MM.1S (cell line): ENCODE measurements at regions not wholly inside any gene's neighbourhood (a gene's known extent, or its start where the extent isn't known, plus 50 kb on each side); places are given as distances from the start of the nearest gene placed in this dataset.

Experiments used
- DNase-seq: peaks from one replicate; pipeline ENCODE4 v3.0.0-alpha.2; 2015
- H2AFZ ChIP-seq: fragments of 300-600 bp; sonication (generic); 2 replicates; pipeline ENCODE4 v1.6.0; 2016; ENCODE audit warnings: antibody characterized with exemption, low read length
- H3F3A ChIP-seq: fragments of 300-600 bp; sonication (generic); 2 replicates; pipeline ENCODE4 v1.6.1; 2016; ENCODE audit warnings: mild to moderate bottlenecking, antibody characterized with exemption, low read length, moderate library complexity, mixed read lengths; ENCODE audit not compliant: insufficient read depth
- H3K27ac ChIP-seq: fragments of 300-600 bp; sonication (generic); 2 replicates; pipeline ENCODE4 v1.5.1; 2016; ENCODE audit warnings: mild to moderate bottlenecking, low read length
- H3K27me3 ChIP-seq: fragments of 300-600 bp; sonication (generic); replicated peaks from 2 replicates; pipeline ENCODE4 v1.6.0; 2016; ENCODE audit warnings: low read length; ENCODE audit not compliant: insufficient read depth
- H3K36me3 ChIP-seq: fragments of 300-600 bp; sonication (generic); replicated peaks from 2 replicates; pipeline ENCODE4 v1.6.1; 2016; ENCODE audit warnings: mild to moderate bottlenecking, low read length, mixed read lengths; ENCODE audit not compliant: insufficient read depth
- H3K4me1 ChIP-seq: fragments of 300-600 bp; sonication (generic); 2 replicates; pipeline ENCODE4 v1.6.1; 2016; ENCODE audit warnings: low read length, mixed read lengths
- H3K4me2 ChIP-seq: fragments of 300-600 bp; sonication (generic); 2 replicates; pipeline ENCODE4 v1.6.0; 2016; ENCODE audit warnings: low read depth, low read length
- H3K4me3 ChIP-seq: fragments of 300-600 bp; sonication (generic); 2 replicates; pipeline ENCODE4 v1.5.1; 2016; ENCODE audit warnings: low read length, mixed read lengths
- H3K79me2 ChIP-seq: fragments of 300-600 bp; sonication (generic); 2 replicates; pipeline ENCODE4 v1.6.1; 2016; ENCODE audit warnings: mixed run types, low read length, mixed read lengths
- H3K9ac ChIP-seq: fragments of 300-600 bp; sonication (generic); 2 replicates; pipeline ENCODE4 v1.6.1; 2016; ENCODE audit warnings: low read length, mixed read lengths
- H3K9me2 ChIP-seq: fragments of 300-600 bp; sonication (generic); replicated peaks from 2 replicates; pipeline ENCODE4 v1.6.1; 2016; ENCODE audit warnings: mild to moderate bottlenecking, low read length, mixed read lengths; ENCODE audit not compliant: insufficient read depth
- H3K9me3 ChIP-seq: fragments of 300-600 bp; sonication (generic); replicated peaks from 2 replicates; pipeline ENCODE4 v1.6.1; 2016; ENCODE audit warnings: mild to moderate bottlenecking, low read length, mixed read lengths; ENCODE audit not compliant: insufficient read depth
- H4K20me1 ChIP-seq: fragments of 300-600 bp; sonication (generic); 2 replicates; pipeline ENCODE4 v1.6.1; 2016; ENCODE audit warnings: mild to moderate bottlenecking, low read length, moderate library complexity, mixed read lengths; ENCODE audit not compliant: insufficient read depth
- EZH2 ChIP-seq: fragments of 300-600 bp; sonication (generic); optimal IDR thresholded peaks from 2 replicates; pipeline ENCODE3; 2017; ENCODE audit warnings: low read depth, mild to moderate bottlenecking, antibody characterized with exemption, low read length, mixed read lengths
- EZH2phosphoT487 ChIP-seq: fragments of 300-600 bp; sonication (generic); IDR thresholded peaks from 2 replicates; pipeline ENCODE4 v1.6.1; 2018; ENCODE audit warnings: antibody characterized with exemption, low read length
- TF ChIP-seq, protein P1 (sequence below): fragments of 300-600 bp; sonication (generic); IDR thresholded peaks from 2 replicates; pipeline ENCODE4 v1.5.1; 2016; ENCODE audit warnings: antibody characterized with exemption, low read length, mixed read lengths

DNA sequence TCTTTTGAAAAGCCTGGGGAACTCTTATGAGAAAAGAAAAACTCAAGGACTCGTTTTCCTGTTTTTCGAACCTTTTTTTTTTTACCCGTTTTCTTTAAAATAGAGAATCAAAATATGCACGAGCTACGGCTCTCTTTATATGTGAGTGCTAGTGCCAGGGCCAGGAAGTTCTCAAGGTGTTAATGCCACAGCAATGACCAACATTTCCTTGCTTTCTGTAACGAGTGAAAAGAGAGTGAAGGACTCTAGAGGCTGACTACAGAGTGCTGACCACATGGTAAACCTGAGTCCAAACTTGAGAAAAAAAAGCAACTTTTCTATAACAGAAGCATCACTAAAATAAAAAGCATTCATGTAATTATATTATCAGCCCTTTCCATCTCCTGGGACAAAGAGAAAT, 102.2 kb upstream of the SLC28A3 start:
- Histone ChIP-seq H2AFZ (no peak overlapping the region), H3K4me3 (no peak overlapping the region), H3K27me3 (no peaks in the 10 kb centered on the region), H3K9ac (no peak overlapping the region), H3K4me2 (no peak overlapping the region), H3K27ac (no peak overlapping the region), H3K9me2 (no peaks in the 10 kb centered on the region), H4K20me1 (no peaks in the 10 kb centered on the region), H3K79me2 (no peaks in the 10 kb centered on the region), H3K4me1 (no peaks in the 10 kb centered on the region), H3F3A (no peaks in the 10 kb centered on the region), H3K9me3 (no peaks in the 10 kb centered on the region), H3K36me3 (no peaks in the 10 kb centered on the region)
- TF ChIP-seq EZH2phosphoT487 (no peak), EZH2 (no peak)
- TF ChIP-seq, protein P1, sequence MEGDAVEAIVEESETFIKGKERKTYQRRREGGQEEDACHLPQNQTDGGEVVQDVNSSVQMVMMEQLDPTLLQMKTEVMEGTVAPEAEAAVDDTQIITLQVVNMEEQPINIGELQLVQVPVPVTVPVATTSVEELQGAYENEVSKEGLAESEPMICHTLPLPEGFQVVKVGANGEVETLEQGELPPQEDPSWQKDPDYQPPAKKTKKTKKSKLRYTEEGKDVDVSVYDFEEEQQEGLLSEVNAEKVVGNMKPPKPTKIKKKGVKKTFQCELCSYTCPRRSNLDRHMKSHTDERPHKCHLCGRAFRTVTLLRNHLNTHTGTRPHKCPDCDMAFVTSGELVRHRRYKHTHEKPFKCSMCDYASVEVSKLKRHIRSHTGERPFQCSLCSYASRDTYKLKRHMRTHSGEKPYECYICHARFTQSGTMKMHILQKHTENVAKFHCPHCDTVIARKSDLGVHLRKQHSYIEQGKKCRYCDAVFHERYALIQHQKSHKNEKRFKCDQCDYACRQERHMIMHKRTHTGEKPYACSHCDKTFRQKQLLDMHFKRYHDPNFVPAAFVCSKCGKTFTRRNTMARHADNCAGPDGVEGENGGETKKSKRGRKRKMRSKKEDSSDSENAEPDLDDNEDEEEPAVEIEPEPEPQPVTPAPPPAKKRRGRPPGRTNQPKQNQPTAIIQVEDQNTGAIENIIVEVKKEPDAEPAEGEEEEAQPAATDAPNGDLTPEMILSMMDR, result no peak
- no peak for DNase-seq

DNA sequence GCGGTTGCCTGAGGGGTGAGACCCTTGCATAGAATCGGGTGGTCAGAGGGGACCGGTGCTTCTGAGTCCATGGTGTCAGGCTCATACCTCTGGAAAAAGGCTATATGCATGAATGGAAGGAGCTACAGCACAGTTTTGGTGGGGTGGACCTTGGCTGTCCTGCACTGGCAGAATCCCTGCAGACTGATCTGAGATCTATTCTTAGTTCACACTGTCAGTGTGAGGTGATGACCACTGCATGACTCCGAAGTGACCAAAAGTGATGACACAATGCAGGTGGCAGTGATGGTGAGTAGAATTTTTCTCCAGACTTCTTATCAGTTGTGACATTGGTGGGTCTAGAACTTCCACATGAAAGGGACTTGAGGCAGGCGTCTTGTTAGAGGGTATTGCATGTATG, 105.2 kb upstream of the SLC28A3 start:
- H3K4me3 ChIP-seq, result no peak overlapping the region
- no peaks in the 10 kb centered on the region for H3K9me3 ChIP-seq
- H3K79me2 ChIP-seq, result no peaks in the 10 kb centered on the region
- no peaks in the 10 kb centered on the region for H3F3A ChIP-seq
- no peak for DNase-seq
- H3K9me2 ChIP-seq, result no peaks in the 10 kb centered on the region
- TF ChIP-seq EZH2phosphoT487 (no peak), EZH2 (no peak)
- TF ChIP-seq, protein P1, result no peak
- H4K20me1 ChIP-seq, result no peaks in the 10 kb centered on the region
- no peaks in the 10 kb centered on the region for H3K27me3 ChIP-seq
- H3K4me2 ChIP-seq, result no peak overlapping the region
- H2AFZ ChIP-seq, result no peak overlapping the region
- H3K27ac ChIP-seq, result no peak overlapping the region
- no peaks in the 10 kb centered on the region for H3K4me1 ChIP-seq
- no peaks in the 10 kb centered on the region for H3K36me3 ChIP-seq
- no peak overlapping the region for H3K9ac ChIP-seq

DNA sequence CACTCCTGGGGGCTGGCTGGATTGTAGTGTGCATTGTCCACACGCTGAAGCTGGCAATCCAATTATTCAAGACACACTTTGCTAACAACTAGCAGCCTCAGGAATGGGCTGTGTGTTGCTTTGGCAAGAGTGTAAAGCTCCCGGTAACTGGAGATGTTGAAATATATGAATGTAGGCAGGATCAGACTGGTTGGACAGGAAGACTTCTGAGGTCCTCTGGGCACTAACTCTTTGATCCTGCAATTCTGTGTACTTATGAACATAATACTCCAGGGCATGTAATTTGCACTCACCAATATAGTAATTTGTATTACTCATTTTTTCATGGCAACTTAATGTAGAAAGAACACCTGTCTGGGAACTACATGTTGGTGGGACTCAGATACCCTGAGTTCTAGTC, 106.7 kb upstream of the SLC28A3 start:
- Histone ChIP-seq H3K9me2 (no peaks in the 10 kb centered on the region), H3K27me3 (no peaks in the 10 kb centered on the region), H2AFZ (no peak overlapping the region), H3K36me3 (no peaks in the 10 kb centered on the region), H3K4me3 (no peak overlapping the region), H4K20me1 (no peaks in the 10 kb centered on the region), H3K9me3 (no peaks in the 10 kb centered on the region), H3F3A (no peaks in the 10 kb centered on the region), H3K4me1 (no peaks in the 10 kb centered on the region), H3K4me2 (no peak overlapping the region), H3K79me2 (no peaks in the 10 kb centered on the region), H3K9ac (no peak overlapping the region), H3K27ac (no peak overlapping the region)
- no peak for DNase-seq
- TF ChIP-seq, protein P1, result no peak
- TF ChIP-seq EZH2 (no peak), EZH2phosphoT487 (no peak)

DNA sequence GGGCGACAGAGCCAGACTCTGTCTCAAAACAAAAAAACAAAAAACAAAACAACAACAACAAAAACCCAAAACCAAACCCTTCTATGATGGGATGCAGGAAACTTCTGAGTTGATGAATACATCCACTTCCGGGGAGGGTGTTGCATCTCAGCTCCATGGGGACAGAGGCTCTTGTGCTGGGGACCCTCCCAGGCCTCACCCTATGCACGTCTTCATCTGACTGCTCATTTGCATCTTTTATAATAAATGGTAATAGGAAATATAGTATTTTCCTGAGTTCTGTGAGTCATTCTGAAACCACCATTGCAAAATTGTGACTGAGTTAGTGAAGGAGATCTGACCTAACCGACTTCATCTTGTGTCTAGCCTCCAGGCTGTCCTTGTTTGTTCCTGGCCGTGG, 109.5 kb upstream of the SLC28A3 start:
- TF ChIP-seq, protein P1, result no peak
- no peak for TF ChIP-seq EZH2
- TF ChIP-seq EZH2phosphoT487, result no peak
- DNase-seq, result no peak
- no peak overlapping the region for H3K9ac ChIP-seq
- H3K79me2 ChIP-seq, result no peaks in the 10 kb centered on the region
- no peaks in the 10 kb centered on the region for H4K20me1 ChIP-seq
- H3K27ac ChIP-seq, result no peak overlapping the region
- no peaks in the 10 kb centered on the region for H3K9me2 ChIP-seq
- no peaks in the 10 kb centered on the region for H3F3A ChIP-seq
- H3K36me3 ChIP-seq, result no peaks in the 10 kb centered on the region
- H2AFZ ChIP-seq, result no peak overlapping the region
- no peak overlapping the region for H3K4me3 ChIP-seq
- H3K9me3 ChIP-seq, result no peaks in the 10 kb centered on the region
- no peaks in the 10 kb centered on the region for H3K27me3 ChIP-seq
- no peaks in the 10 kb centered on the region for H3K4me1 ChIP-seq
- H3K4me2 ChIP-seq, result no peak overlapping the region
